SK-N-SH treated with all-trans-retinoic acid at 6 μM for 48 hours (cell line): ENCODE measurements at regions not wholly inside any gene's neighbourhood (a gene's known extent, or its start where the extent isn't known, plus 50 kb on each side); places are given as distances from the start of the nearest gene placed in this dataset.

Source experiments
- BACH2 ChIP-seq: fragments of 250-450 bp; sonication (Bioruptor Pico); IDR thresholded peaks from 2 replicates; pipeline ENCODE4 v1.9.0; 2021; ENCODE audit warnings: mild to moderate bottlenecking, borderline replicate concordance
- CREB5 ChIP-seq: fragments of 250-450 bp; sonication (Bioruptor Pico); IDR thresholded peaks from 2 replicates; pipeline ENCODE4 v1.5.1; 2020; ENCODE audit warnings: low read depth, mild to moderate bottlenecking, moderate library complexity
- ESRRG ChIP-seq: fragments of 250-450 bp; sonication (Bioruptor Pico); IDR thresholded peaks from 2 replicates; pipeline ENCODE4 v1.6.1; 2021; ENCODE audit warnings: mild to moderate bottlenecking
- GLIS3 ChIP-seq: fragments of 250-450 bp; sonication (Bioruptor Pico); IDR thresholded peaks from 2 replicates; pipeline ENCODE4 v1.5.0; 2020; ENCODE audit warnings: mild to moderate bottlenecking, moderate library complexity
- OSR1 ChIP-seq: fragments of 250-450 bp; sonication (Bioruptor Pico); IDR thresholded peaks from 2 replicates; pipeline ENCODE4 v1.8.0; 2022; ENCODE audit warnings: moderate library complexity, mild to moderate bottlenecking, inconsistent platforms
- POU6F1 ChIP-seq: fragments of 250-450 bp; sonication (Bioruptor Pico); IDR thresholded peaks from 2 replicates; pipeline ENCODE4 v1.8.0; 2021; ENCODE audit warnings: low read depth, mild to moderate bottlenecking, moderate library complexity, borderline replicate concordance
- RARB ChIP-seq: fragments of 250-450 bp; sonication (Bioruptor Pico); IDR thresholded peaks from 2 replicates; pipeline ENCODE4 v1.8.0; 2021; ENCODE audit warnings: mild to moderate bottlenecking, moderate library complexity
- TSHZ2 ChIP-seq: fragments of 250-450 bp; sonication (Bioruptor Pico); IDR thresholded peaks from 2 replicates; pipeline ENCODE4 v1.5.0; 2020; ENCODE audit warnings: mild to moderate bottlenecking, moderate library complexity
- ZC3H10 ChIP-seq: fragments of 250-450 bp; sonication (Bioruptor Pico); IDR thresholded peaks from 2 replicates; pipeline ENCODE4 v1.5.1; 2021; ENCODE audit warnings: mild to moderate bottlenecking, moderate library complexity
- ZFP3 ChIP-seq: fragments of 250-450 bp; sonication (Bioruptor Pico); IDR thresholded peaks from 2 replicates; pipeline ENCODE4 v1.5.0; 2020; ENCODE audit warnings: mild to moderate bottlenecking, moderate library complexity
- ZFP30 ChIP-seq: fragments of 450-650 bp; formaldehyde crosslinking; IDR thresholded peaks from 2 replicates; pipeline ENCODE4 v1.5.0; 2022; ENCODE audit warnings: mild to moderate bottlenecking, moderate library complexity
- ZNF565 ChIP-seq: fragments of 450-650 bp; formaldehyde crosslinking; conservative IDR thresholded peaks from 2 replicates; pipeline ENCODE4 v1.5.0; 2020; ENCODE audit warnings: low read depth, mild to moderate bottlenecking, moderate library complexity

DNA sequence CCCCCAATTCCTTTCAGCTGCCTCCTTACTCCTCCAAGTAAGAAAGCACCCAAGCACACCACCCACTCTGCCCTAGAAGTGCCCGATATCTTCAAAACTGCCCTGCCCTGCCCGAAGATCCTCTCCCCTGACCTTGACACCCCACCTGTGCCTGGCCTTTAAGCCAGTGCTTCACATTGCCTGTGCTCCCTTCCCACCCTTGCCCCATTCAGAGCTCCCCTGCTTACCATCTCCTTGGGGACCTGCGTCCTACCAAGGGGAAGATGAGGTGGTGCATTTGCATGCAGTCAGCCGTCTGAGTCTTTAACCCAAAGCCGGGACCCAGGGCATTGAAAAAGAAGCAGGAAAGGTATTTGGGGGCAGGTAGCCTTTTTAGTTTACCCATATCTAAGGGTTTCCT lies 73.5 kb upstream of the SLCO3A1 start:
- TF ChIP-seq ZNF565 (CRISPR knock-in tag) (no peak), CREB5 (no peak), ESRRG (CRISPR knock-in tag) (no peak), TSHZ2 (CRISPR knock-in tag) (no peak), OSR1 (CRISPR knock-in tag) (no peak), POU6F1 (no peak), ZC3H10 (no peak), ZFP30 (CRISPR knock-in tag) (no peak), BACH2 (CRISPR knock-in tag) (no peak), ZFP3 (no peak), GLIS3 (CRISPR knock-in tag) (no peak), RARB (CRISPR knock-in tag) (no peak)
